K562 (cell line): ENCODE measurements at regions not wholly inside any gene's neighbourhood (a gene's known extent, or its start where the extent isn't known, plus 50 kb on each side); places are given as distances from the start of the nearest gene placed in this dataset.

ENCODE experiments used
- ATAC-seq: fragments of 200-7000 bp; cut with Tn5 transposase; 3 replicates; pipeline ENCODE4 v1.9.1; 2020; ENCODE audit warnings: moderate library complexity
- BruUV-seq: library from RNA; stranded (reverse); fragments of 400-500 nt; replicated peaks from 2 replicates; lab custom pipeline; 2021; lab: Mats Ljungman, UMichigan
- CTCF ChIA-PET: fragments of 300-600 bp; formaldehyde crosslinking; extraction: SDS; loops from one replicate; lab custom pipeline; 2021; ENCODE audit warnings: low intra/inter-chr PET ratio; lab: Yijun Ruan, JAX
- POLR2A ChIA-PET: fragments of 300-600, 350-650 bp; sonication (Branson Sonifier 250); formaldehyde crosslinking; extraction: SDS; loops from one replicate; lab custom pipeline; 2021; ENCODE audit warnings: antibody characterized with exemption, inconsistent platforms; lab: Yijun Ruan, JAX
- DNase-seq, 4 experiments: peaks; one replicate each; pipeline versions ENCODE4 v3.0.0 to v3.0.0-alpha.2; 2011 to 2018; ENCODE audit warnings: low spot score in 3 of 4, mixed read lengths in 3 of 4; ENCODE audit errors: extremely low read depth in 1 of 4
- FAIRE-seq: peaks from 2 replicates; lab custom pipeline; 2011; peaks lifted over from hg19 to GRCh38; lab: Jason Lieb, UNC
- H2AFZ ChIP-seq: 2 replicates; pipeline ENCODE4 v1.6.0; 2011; ENCODE audit warnings: low read depth, low read length, control low read depth, inconsistent platforms
- H3K27ac ChIP-seq: fragments of 200-600 bp; 3 replicates; pipeline ENCODE4 v1.8.0; 2011; ENCODE audit warnings: low read depth, mild to moderate bottlenecking, control low read depth, inconsistent platforms, low read length, moderate library complexity, mixed read lengths; ENCODE audit errors: extremely low read depth
- H3K27me3 ChIP-seq, 2 experiments: fragments of 300-600 bp in 1 of 2; 2 replicates in 1 of 2; 3 replicates in 1 of 2; pipeline versions ENCODE4 v1.6.0 to v1.8.0; 2011; ENCODE audit warnings: inconsistent platforms in 2 of 2, low read length in 2 of 2, mild to moderate bottlenecking in 1 of 2, mixed read lengths in 1 of 2, moderate library complexity in 1 of 2; ENCODE audit not compliant: control insufficient read depth in 2 of 2, insufficient read depth in 2 of 2
- H3K36me3 ChIP-seq: fragments of 300-600 bp; 3 replicates; pipeline ENCODE4 v1.8.0; 2011; ENCODE audit warnings: mild to moderate bottlenecking, low read length, inconsistent platforms; ENCODE audit not compliant: control insufficient read depth, insufficient read depth
- H3K4me1 ChIP-seq, 2 experiments: fragments of 200-600 bp in 1 of 2; replicated peaks in 1 of 2; 2 replicates in 1 of 2; 3 replicates in 1 of 2; pipeline versions ENCODE4 v1.5.1 to v1.8.0; 2011; ENCODE audit warnings: inconsistent platforms in 2 of 2, low read length in 2 of 2, mild to moderate bottlenecking in 1 of 2, mixed read lengths in 1 of 2, moderate library complexity in 1 of 2; ENCODE audit not compliant: control insufficient read depth in 2 of 2, insufficient read depth in 2 of 2
- H3K4me2 ChIP-seq: 2 replicates; pipeline ENCODE4 v1.6.1; 2011; ENCODE audit warnings: low read length, control low read depth, inconsistent platforms, mixed read lengths; ENCODE audit not compliant: insufficient read depth
- H3K4me3 ChIP-seq: fragments of 200-600 bp; sonication (generic), shearing (Covaris generic); 2 replicates; pipeline ENCODE4 v1.5.1; 2016; ENCODE audit warnings: control low read depth, inconsistent platforms
- H3K79me2 ChIP-seq: fragments of 200-600 bp; 3 replicates; pipeline ENCODE4 v1.8.0; 2011; ENCODE audit warnings: low read length, inconsistent platforms; ENCODE audit not compliant: control insufficient read depth, insufficient read depth
- H3K9ac ChIP-seq, 2 experiments: 2 replicates each; pipeline versions ENCODE4 v1.6.0 to v1.6.1; 2011; ENCODE audit warnings: low read depth in 2 of 2, low read length in 2 of 2, control low read depth in 1 of 2, inconsistent platforms in 1 of 2, mild to moderate bottlenecking in 1 of 2, mixed read lengths in 1 of 2; ENCODE audit not compliant: insufficient read depth in 1 of 2
- H3K9me1 ChIP-seq: one replicate; pipeline ENCODE4 v1.6.0; 2011; ENCODE audit warnings: inconsistent platforms, mild to moderate bottlenecking, low read length, moderate library complexity; ENCODE audit not compliant: control insufficient read depth, insufficient read depth
- H3K9me3 ChIP-seq: replicated peaks from 2 replicates; pipeline ENCODE4 v1.5.1; 2011; ENCODE audit warnings: low read depth, low read length, inconsistent platforms; ENCODE audit not compliant: control insufficient read depth, insufficient read depth
- H4K20me1 ChIP-seq: replicated peaks from 2 replicates; pipeline ENCODE4 v1.6.1; 2011; ENCODE audit warnings: low read length, inconsistent platforms, mixed read lengths; ENCODE audit not compliant: control insufficient read depth, insufficient read depth
- ARID1B ChIP-seq: fragments of 450-650 bp; IDR thresholded peaks from 2 replicates; pipeline ENCODE4 v1.6.1; 2016; ENCODE audit warnings: antibody characterized with exemption, mild to moderate bottlenecking, inconsistent platforms
- CREB3 ChIP-seq: fragments of 450-650 bp; conservative IDR thresholded peaks from 2 replicates; pipeline ENCODE4 v1.6.1; 2016; ENCODE audit warnings: missing genetic modification characterization, low read depth, mild to moderate bottlenecking, missing compliant biosample characterization, moderate library complexity
- DIDO1 ChIP-seq: fragments of 450-650 bp; IDR thresholded peaks from 2 replicates; pipeline ENCODE4 v1.6.1; 2016; ENCODE audit warnings: low read depth, missing biosample characterization, missing genetic modification characterization
- ELF2 ChIP-seq: fragments of 250-450 bp; sonication (Bioruptor Pico); IDR thresholded peaks from 2 replicates; pipeline ENCODE4 v1.5.0; 2021; ENCODE audit warnings: mild to moderate bottlenecking
- ELF4 ChIP-seq: fragments of 450-650 bp; formaldehyde crosslinking; IDR thresholded peaks from 2 replicates; pipeline ENCODE4 v1.4.0; 2022; ENCODE audit warnings: missing genetic modification characterization
- ETV1 ChIP-seq: fragments of 450-650 bp; conservative IDR thresholded peaks from 2 replicates; pipeline ENCODE4 v1.6.1; 2016; ENCODE audit warnings: missing genetic modification characterization, control low read depth, low read depth, missing compliant biosample characterization
- HMBOX1 ChIP-seq: sonication (generic); IDR thresholded peaks from 2 replicates; pipeline ENCODE4 v1.6.1; 2016
- HSF4 ChIP-seq: fragments of 250-450 bp; sonication (Bioruptor Pico); IDR thresholded peaks from 2 replicates; pipeline ENCODE4 v2.1.2; 2022; ENCODE audit warnings: mild to moderate bottlenecking, moderate library complexity, borderline replicate concordance
- KDM4B ChIP-seq, 2 experiments: fragments of 450-650 bp in 1 of 2; sonication (generic) in 1 of 2; IDR thresholded peaks; 2 replicates each; pipeline ENCODE4 v1.6.1; 2016 to 2017; ENCODE audit warnings: borderline replicate concordance in 2 of 2, antibody characterized with exemption in 1 of 2, low read depth in 1 of 2, mild to moderate bottlenecking in 1 of 2
- NR4A1 ChIP-seq, 2 experiments: fragments of 250-450 bp in 1 of 2; fragments of 450-650 bp in 1 of 2; sonication (Bioruptor Pico) in 1 of 2; IDR thresholded peaks; 2 replicates each; pipeline versions ENCODE4 v1.4.0 to v1.6.1; 2016 to 2020; ENCODE audit warnings: mild to moderate bottlenecking in 2 of 2, missing compliant biosample characterization in 1 of 2, missing genetic modification characterization in 1 of 2, moderate library complexity in 1 of 2
- PHB ChIP-seq: fragments of 250-450 bp; sonication (Bioruptor Pico); IDR thresholded peaks from 2 replicates; pipeline ENCODE4 v1.5.0; 2021
- SMARCB1 ChIP-seq: IDR thresholded peaks from 2 replicates; pipeline ENCODE4 v1.6.1; 2011; ENCODE audit warnings: improper control_type of control experiment, low read depth; ENCODE audit not compliant: insufficient read length
- STAT5B ChIP-seq: fragments of 250-450 bp; sonication (Bioruptor Pico); IDR thresholded peaks from 2 replicates; pipeline ENCODE4 v1.8.0; 2021; ENCODE audit warnings: mild to moderate bottlenecking, inconsistent platforms
- ZNF551 ChIP-seq: fragments of 250-450 bp; sonication (Bioruptor Pico); IDR thresholded peaks from 2 replicates; pipeline ENCODE4 v1.5.0; 2021; ENCODE audit warnings: mild to moderate bottlenecking, moderate library complexity
- WGBS: fragments of 100-300 bp; shearing (Covaris generic); methylation state at CpG from one replicate; pipeline ENCODE4 v1.1.6; 2016; ENCODE audit warnings: low coverage, mixed read lengths; ENCODE audit not compliant: insufficient coverage; ENCODE audit errors: missing lambda C conversion rate; 5-methylcytosine and 5-hydroxymethylcytosine counted together
- in situ Hi-C: fragments of 300-500 bp; cut with MboI; formaldehyde crosslinking; loops from 4 replicates; pipeline ENCODE4 v1.15.0; 2018; ENCODE audit warnings: inconsistent platforms, mixed read lengths
- intact Hi-C: fragments of 100-400 bp; cut with micrococcal nuclease; formaldehyde crosslinking; loops from 2 replicates; pipeline ENCODE4 v1.14.2; 2022

- Histone ChIP-seq H3K4me1 (no peaks in the 10 kb centered on the region), H3K27me3 (no peaks in the 10 kb centered on the region), H3K27ac (no peak overlapping the region), H3K9ac (no peak overlapping the region), H3K4me3 (no peak overlapping the region), H2AFZ (no peak overlapping the region), H3K9me3 (no peaks in the 10 kb centered on the region), H3K79me2 (no peaks in the 10 kb centered on the region), H3K36me3 (no peaks in the 10 kb centered on the region), H4K20me1 (no peaks in the 10 kb centered on the region), H3K9me1 (no peaks in the 10 kb centered on the region), H3K4me2 (no peak overlapping the region)
- CTCF ChIA-PET, result interaction anchor here (0.5 kb wide), 1 partner anchor 449 kb away, joined by 3 read pairs; no protein-coding TSS in a partner anchor
- in situ Hi-C loops, result no loop called here
- intact Hi-C loops, result no loop called here
- no TSS peak for BruUV-seq
- FAIRE-seq (no peak), ATAC-seq (no peak), DNase-seq (no peak)
- POLR2A ChIA-PET, result no interaction called here
- TF ChIP-seq ARID1B (no peak), ETV1 (no peak), HSF4 (CRISPR knock-in tag) (no peak)
These were observed 500.6 kb downstream of the PYDC2 start for GRCh38 chr3:191961529-191961928.

DNA sequence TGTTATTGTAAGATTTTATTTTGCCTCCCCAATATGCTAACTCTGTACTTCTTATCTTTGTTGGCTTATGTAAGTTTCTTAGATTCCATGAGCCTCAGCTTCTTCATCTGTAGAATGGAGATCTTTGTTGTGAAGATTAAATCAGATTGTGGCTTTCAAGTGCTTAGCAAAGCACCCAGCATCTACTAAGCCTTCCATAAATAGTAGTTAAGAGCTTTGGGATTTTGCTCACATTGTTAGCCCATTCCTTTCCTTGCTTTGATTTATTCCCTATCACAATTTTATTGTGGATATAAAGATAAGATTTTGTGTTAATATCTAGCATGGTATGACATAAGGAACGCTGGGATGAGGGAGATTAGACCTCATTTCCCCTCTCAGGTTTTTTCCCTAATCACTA is 501.4 kb downstream of the PYDC2 start:
- POLR2A ChIA-PET, result no interaction called here
- intact Hi-C loops (no loop called here), in situ Hi-C loops (no loop called here)
- BruUV-seq, result no TSS peak
- no peaks in the 10 kb centered on the region for H3K9me3 ChIP-seq
- H3K4me3 ChIP-seq, result no peak overlapping the region
- H3K36me3 ChIP-seq, result no peaks in the 10 kb centered on the region
- no peak for ATAC-seq
- H3K27ac ChIP-seq, result no peak overlapping the region
- H3K27me3 ChIP-seq, result no peaks in the 10 kb centered on the region
- DNase-seq, result no peak
- no peak overlapping the region for H3K4me2 ChIP-seq
- no peaks in the 10 kb centered on the region for H4K20me1 ChIP-seq
- CTCF ChIA-PET, result interaction anchor here (0.5 kb wide), 1 partner anchor 450 kb away, joined by 3 read pairs; no protein-coding TSS in a partner anchor
- 0% methylated on average over 1 of the region's 1 CpG for WGBS
- H3K79me2 ChIP-seq, result no peaks in the 10 kb centered on the region
- TF ChIP-seq HMBOX1 (no peak), ZNF551 (no peak), KDM4B (IDR thresholded peaks at IDR 0.05; ENCODE audit: borderline replicate concordance in 2 of 2, low read depth in 1 of 2) (no peak), ELF4 (CRISPR knock-in tag) (no peak), STAT5B (CRISPR knock-in tag) (no peak), NR4A1 (CRISPR knock-in tag; IDR thresholded peaks at IDR 0.05) (no peak), NR4A1 (tag; IDR thresholded peaks at IDR 0.05) (no peak), DIDO1 (tag) (no peak), CREB3 (no peak), ELF2 (CRISPR knock-in tag) (no peak), PHB (CRISPR knock-in tag) (no peak), SMARCB1 (no peak)
- H3K4me1 ChIP-seq, result no peaks in the 10 kb centered on the region
- no peak overlapping the region for H3K9ac ChIP-seq
- no peaks in the 10 kb centered on the region for H3K9me1 ChIP-seq
- H2AFZ ChIP-seq, result no peak overlapping the region
- no peak for FAIRE-seq
